ENCODE measurements at regions not wholly inside any gene's neighbourhood (a gene's known extent, or its start where the extent isn't known, plus 50 kb on each side); places are given as distances from the start of the nearest gene placed in this dataset.

- ATAC-seq (no peak), DNase-seq (no peak)
- intact Hi-C loops (cut with DNase I, micrococcal nuclease) = no loop called here
These were observed 658.7 kb upstream of the DIPK2B start for GRCh38 chrX:45859407-45859806.

DNA sequence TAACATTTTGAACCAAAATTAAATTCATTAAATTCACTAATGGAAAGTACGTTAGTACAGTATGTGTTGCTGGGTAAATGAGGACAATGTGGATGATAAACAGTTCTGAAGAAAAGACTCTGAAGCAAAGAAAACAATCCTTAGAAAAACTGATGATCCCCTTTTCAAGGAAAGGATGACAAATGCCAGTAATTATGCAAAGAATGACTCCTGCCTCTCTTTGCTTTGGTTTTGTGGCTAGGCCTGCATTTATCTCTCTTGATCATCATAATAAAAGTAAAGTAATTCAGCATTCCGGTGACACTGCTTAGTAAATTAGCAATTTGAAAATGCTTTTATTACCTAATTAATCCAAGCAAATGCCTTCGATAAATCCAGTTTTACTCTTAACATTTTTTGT lies 652.2 kb upstream of the DIPK2B start:
- ATAC-seq (no peak), DNase-seq (no peak)
- intact Hi-C loops (cut with DNase I, micrococcal nuclease) = no loop called here

DNA sequence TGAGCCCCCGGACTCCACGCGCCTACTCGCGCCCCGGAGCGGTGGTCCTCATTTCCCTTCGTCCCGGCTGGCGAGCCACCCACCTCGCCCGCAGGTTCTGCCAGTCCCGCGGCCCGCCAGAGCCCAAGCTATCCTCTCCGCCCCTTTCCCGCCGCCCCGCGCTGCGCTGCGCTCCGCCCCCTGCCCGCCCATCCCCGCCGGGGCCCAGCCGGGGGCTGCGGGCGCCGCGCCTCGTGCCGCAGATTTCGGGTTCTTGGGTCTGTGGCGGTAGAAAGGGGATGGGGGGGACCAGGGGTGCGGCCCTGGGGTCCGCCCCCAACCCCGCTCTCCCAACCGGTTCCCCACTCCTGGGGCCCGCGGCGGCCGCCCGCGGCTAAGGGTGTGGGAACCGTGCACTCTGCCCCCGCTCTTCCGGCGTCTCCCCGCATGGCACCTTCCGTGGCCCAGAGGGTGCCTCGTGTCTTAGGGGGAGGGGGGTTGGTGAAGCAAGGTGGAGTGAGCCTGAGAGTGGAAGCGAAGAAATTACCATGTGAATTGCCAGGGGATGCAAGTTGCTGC lies 650.8 kb upstream of the DIPK2B start:
- ATAC-seq (peak; percentile 85), DNase-seq (peak; percentile 26 to 36)
- intact Hi-C loops (cut with DNase I, micrococcal nuclease) = no loop called here

GRCh38 chrX:45850775-45851433 lies 650.2 kb upstream of the DIPK2B start:
- peak; percentile 27 to 32 for DNase-seq
- peak; percentile 65 for ATAC-seq
- intact Hi-C loops (cut with DNase I, micrococcal nuclease) = no loop called here

- intact Hi-C loops (cut with DNase I, micrococcal nuclease) = no loop called here
- DNase-seq = peak in 1 of 2 donors; percentile 12
- ATAC-seq = peak; percentile 41
These were observed 649.6 kb upstream of the DIPK2B start for GRCh38 chrX:45850197-45850774.

DNA sequence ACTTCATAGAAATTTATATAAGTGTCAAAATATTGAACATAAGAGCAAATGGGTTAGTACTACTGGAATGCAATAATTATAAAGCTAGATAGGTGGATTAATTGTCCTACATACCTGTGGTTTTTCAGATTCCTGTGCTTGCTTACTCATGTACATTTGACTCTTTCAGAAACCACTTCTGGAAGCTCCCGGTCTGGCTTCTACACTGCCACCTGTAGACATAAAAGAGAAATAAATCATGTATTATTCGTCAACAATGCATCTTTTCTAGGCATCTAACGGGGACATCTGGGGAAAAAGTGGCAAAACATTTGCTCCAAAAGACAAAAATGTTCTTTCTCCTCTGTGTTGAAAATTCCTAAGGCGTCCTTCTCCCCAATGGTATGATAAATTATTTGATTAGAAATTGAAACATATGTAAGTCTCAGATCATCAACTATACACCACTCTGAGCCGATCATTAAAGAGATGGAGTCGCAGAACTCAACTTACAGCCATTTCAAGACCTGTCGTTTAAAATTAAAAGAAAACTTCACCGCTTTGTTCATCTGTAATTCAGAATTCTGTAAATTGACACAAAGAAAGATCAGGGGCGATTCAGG lies 648.7 kb upstream of the DIPK2B start:
- DNase-seq (no peak), ATAC-seq (peak; percentile 52)
- intact Hi-C loops (cut with DNase I, micrococcal nuclease) = no loop called here

GRCh38 chrX:45847961-45848360 lies 647.3 kb upstream of the DIPK2B start:
- no peak for DNase-seq
- intact Hi-C loops (cut with DNase I, micrococcal nuclease) = no loop called here

DNA sequence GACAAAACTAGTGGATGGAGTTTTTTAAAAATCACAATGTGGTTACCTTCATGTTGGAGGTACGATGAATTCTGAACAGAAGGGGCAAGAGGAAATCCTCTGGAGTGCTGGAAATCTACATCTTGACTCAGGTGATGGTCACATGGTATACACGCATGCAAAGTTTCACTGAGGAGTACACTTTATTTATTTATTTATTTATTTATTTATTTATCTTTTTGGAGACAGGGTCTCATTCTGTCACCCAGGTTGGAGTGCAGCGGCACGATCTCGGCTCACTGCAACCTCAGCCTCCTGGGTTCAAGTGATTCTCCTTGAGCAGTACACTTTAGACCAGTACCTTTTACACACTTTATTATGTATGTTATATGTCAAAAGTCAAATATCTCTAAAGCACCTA lies 645.7 kb upstream of the DIPK2B start:
- DNase-seq (no peak), ATAC-seq (no peak)
- intact Hi-C loops (cut with DNase I, micrococcal nuclease) = no loop called here

More at GRCh38 chrX:45847961-45848360, 647.3 kb upstream of the DIPK2B start:
- ATAC-seq = no peak

GRCh38 chrX:45845142-45845541 lies 644.5 kb upstream of the DIPK2B start:
- intact Hi-C loops (cut with DNase I, micrococcal nuclease) = no loop called here
- no peak for DNase-seq
- ATAC-seq = no peak

- ATAC-seq = no peak
- no peak for DNase-seq
- intact Hi-C loops (cut with DNase I, micrococcal nuclease) = no loop called here
These were observed 642.8 kb upstream of the DIPK2B start for GRCh38 chrX:45843518-45843917.

DNA sequence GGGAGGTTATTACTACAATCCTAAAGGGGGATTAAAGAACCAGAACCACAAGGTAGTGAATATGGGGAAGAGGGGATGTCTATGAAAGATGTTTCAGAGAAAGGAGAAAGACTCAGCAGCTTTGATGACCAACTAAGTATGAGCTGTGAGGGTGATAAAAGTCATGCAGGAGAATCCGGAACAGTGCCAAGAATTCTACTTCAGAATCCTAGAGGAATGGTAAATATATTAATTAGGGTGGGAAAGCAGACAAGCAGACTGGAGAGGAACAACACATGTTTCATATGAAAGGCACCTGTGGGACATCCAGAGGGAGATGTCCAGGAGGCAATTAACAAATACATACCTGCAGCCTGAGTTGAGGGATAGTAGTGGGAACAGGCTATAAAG lies 642.2 kb upstream of the DIPK2B start:
- intact Hi-C loops (cut with DNase I, micrococcal nuclease) = no loop called here

GRCh38 chrX:45842207-45842925 lies 641.7 kb upstream of the DIPK2B start:
- intact Hi-C loops (cut with DNase I, micrococcal nuclease) = no loop called here
- no peak for DNase-seq
- no peak for ATAC-seq

More for the DNA sequence above, 642.2 kb upstream of the DIPK2B start:
- no peak for ATAC-seq
- no peak for DNase-seq

DNA sequence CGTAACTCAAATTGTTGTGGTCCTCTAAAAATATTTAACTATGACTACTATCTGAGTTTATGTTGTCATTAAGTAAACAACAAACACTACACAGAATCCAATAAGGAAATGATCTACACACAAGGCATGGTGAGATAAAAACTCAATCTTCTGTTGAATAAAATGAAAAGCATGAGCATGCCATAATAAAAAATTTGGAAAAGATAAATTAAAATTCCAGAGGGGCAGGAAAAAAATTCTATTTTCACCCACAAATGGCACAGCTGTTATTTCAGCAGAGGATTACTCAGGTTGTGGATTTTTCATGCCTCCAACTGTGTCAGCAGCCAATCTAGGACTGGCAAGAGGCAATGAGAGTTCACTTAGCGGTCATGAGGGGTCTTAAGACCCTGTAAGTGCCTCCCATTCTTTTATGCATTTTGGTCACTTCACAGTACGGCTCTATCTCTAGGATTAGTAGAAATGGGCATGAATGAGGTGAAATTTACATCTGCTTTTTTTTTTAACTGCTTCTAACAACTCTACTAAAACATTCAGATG lies 639.8 kb upstream of the DIPK2B start:
- DNase-seq = no peak
- no peak for ATAC-seq
- intact Hi-C loops (cut with DNase I, micrococcal nuclease) = no loop called here

GRCh38 chrX:45830343-45830742 lies 629.7 kb upstream of the DIPK2B start:
- intact Hi-C loops (cut with DNase I, micrococcal nuclease) = no loop called here
- DNase-seq = no peak
- no peak for ATAC-seq

GRCh38 chrX:45824471-45824870 lies 623.8 kb upstream of the DIPK2B start:
- no peak for DNase-seq
- intact Hi-C loops (cut with DNase I, micrococcal nuclease) = no loop called here
- no peak for ATAC-seq

DNA sequence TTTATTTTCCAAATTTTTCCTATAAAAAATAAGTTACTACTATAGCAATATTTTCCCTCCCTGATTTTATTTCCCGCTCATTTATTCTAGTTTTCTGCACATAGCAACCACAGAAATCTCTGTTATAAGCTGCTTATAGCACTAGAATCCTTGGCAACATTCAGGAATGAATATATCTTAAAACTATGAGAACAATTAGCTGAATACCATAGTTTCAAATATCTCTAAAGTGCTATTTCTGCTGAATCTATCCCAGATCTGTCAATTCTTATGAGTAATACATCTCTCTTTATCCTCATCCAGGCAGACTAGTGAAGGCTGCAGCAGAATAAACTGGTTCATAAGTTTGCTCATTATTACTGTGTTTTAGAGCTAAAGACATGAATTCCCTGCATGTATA lies 622.9 kb upstream of the DIPK2B start:
- ATAC-seq (no peak), DNase-seq (no peak)
- intact Hi-C loops (cut with DNase I, micrococcal nuclease) = no loop called here

DNA sequence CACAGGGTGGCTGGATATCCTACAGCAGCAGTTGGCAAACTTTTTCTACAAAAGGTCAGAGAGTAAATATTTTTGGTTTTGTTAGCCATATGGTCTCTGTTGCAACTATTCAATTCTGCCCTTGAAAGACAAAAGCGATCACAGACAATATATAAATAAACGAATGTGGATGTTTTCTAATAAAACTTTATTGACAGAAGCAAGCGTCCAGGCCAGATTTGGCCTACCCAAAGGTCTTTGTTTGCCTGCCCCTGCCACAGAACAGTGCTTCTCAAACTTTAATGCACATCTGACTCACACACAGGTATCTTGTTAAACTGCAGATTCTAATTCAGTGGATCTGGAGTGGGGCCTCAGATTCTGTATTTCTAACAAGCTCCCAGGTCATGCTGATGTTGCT lies 621.4 kb upstream of the DIPK2B start:
- intact Hi-C loops (cut with DNase I, micrococcal nuclease) = no loop called here
- ATAC-seq (no peak), DNase-seq (no peak)

DNA sequence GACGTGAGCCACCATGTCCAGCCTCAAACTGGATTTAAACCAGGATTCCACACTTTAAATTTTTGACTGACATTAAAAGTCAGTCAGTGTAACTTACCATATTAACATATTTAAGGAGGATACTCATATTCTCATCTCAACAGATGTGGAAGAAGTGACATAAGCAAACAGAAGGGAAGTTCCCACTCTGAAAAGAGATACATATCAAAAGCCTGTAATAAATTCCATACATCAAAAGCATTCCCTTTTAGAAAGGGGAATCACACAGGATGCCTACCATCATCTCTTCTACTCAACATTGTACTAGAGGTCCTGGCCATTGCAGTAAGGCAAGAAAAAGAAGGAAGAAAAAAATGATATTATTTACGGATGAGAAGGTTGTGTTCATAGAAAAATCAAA lies 618.2 kb upstream of the DIPK2B start:
- ATAC-seq (no peak), DNase-seq (no peak)
- intact Hi-C loops (cut with DNase I, micrococcal nuclease) = no loop called here

DNA sequence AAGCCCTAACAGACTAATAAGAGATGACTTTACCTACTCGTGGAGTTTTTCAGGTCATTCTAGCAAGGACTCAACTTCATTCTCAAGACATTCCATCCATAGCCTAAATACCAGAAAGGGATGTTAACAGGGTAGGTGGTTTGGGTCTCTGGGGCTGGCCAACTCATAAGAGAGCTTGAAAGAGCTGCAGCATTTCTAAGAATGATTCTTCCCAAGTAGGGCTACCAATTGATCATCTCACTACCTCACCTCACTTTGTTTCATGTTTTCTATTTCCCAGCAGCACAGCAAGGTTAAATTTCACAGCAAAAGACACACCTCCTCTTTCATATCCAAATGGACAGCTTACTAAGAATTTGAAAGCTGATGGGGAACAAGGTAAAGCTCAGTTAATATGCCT lies 614.8 kb upstream of the DIPK2B start:
- intact Hi-C loops (cut with DNase I, micrococcal nuclease) = no loop called here
- no peak for ATAC-seq
- no peak for DNase-seq

DNA sequence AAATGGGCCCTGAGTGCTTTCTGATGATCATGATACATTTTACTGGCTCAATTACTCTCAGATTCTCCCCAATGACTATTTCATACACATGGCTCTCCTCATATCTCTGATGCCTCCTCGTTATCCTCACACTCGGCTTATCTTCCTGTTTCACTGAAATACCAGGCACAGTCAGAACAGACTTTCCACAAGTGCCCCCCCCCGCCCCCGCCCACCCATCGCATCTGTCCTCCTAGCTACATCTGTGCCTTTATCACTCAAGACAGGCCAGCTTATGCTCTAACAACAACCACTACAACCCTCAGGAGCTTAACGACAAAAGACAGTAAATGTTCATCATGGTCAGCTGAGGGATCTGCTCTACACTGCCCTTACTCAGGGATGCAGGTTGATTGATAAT lies 610.6 kb upstream of the DIPK2B start:
- ATAC-seq = no peak
- intact Hi-C loops (cut with DNase I, micrococcal nuclease) = no loop called here
- DNase-seq = no peak
